Mesothelial cell of epicardium (in vitro differentiated cells): ENCODE measurements at regions not wholly inside any gene's neighbourhood (a gene's known extent, or its start where the extent isn't known, plus 50 kb on each side); places are given as distances from the start of the nearest gene placed in this dataset.

Experiments used
- DNase-seq, 2 experiments: peaks; one replicate each; pipeline ENCODE4 v3.0.0; 2021; ENCODE audit warnings: low spot score in 2 of 2; ENCODE audit not compliant: unreplicated experiment in 2 of 2
- H3K27ac Mint-ChIP-seq: 2 replicates; pipeline ENCODE4 v1.8.0; 2021; ENCODE audit warnings: mixed read lengths
- H3K27me3 Mint-ChIP-seq: 2 replicates; pipeline ENCODE4 v1.8.0; 2021; ENCODE audit warnings: low read depth, mixed read lengths
- H3K36me3 Mint-ChIP-seq: 2 replicates; pipeline ENCODE4 v1.8.0; 2021; ENCODE audit warnings: mixed read lengths
- H3K4me1 Mint-ChIP-seq: 2 replicates; pipeline ENCODE4 v1.8.0; 2021; ENCODE audit warnings: mixed read lengths
- H3K4me3 Mint-ChIP-seq: 2 replicates; pipeline ENCODE4 v1.8.0; 2021; ENCODE audit warnings: mild to moderate bottlenecking, moderate library complexity, mixed read lengths
- H3K9me3 Mint-ChIP-seq: 2 replicates; pipeline ENCODE4 v1.8.0; 2021; ENCODE audit warnings: mixed read lengths
- TF ChIP-seq, protein P1 (sequence below): fragments of 200-600 bp; sonication (generic); IDR thresholded peaks from one replicate; pipeline ENCODE4 v1.5.0; 2021; ENCODE audit warnings: antibody characterized with exemption; ENCODE audit not compliant: unreplicated experiment

DNA sequence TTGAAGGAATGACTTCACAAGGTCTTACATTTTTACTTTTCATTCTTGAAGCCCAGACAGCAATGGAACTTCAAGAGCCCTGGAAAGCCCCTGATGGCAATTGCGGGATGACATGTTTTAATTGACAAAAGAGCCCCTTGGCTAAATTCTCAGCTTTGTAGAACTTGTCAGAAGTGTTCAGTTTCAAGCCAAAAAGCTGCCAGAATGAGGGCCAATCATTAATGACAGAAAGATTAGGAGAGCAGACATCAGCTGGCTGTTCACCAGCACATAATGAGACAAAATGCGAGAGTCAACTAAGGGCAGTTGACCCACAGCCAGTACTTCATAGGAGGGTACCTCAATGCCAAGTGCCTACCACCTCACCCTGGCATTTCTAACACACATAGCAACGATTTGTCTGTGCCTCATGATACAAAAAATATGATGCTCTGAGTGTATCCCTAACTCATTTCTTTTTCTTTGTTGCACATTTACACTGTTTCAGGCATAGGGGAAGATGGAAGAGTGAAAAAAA is 243.1 kb downstream of the MYLK4 start:
- H3K27ac Mint-ChIP-seq, result no peak overlapping the region
- TF ChIP-seq, protein P1, sequence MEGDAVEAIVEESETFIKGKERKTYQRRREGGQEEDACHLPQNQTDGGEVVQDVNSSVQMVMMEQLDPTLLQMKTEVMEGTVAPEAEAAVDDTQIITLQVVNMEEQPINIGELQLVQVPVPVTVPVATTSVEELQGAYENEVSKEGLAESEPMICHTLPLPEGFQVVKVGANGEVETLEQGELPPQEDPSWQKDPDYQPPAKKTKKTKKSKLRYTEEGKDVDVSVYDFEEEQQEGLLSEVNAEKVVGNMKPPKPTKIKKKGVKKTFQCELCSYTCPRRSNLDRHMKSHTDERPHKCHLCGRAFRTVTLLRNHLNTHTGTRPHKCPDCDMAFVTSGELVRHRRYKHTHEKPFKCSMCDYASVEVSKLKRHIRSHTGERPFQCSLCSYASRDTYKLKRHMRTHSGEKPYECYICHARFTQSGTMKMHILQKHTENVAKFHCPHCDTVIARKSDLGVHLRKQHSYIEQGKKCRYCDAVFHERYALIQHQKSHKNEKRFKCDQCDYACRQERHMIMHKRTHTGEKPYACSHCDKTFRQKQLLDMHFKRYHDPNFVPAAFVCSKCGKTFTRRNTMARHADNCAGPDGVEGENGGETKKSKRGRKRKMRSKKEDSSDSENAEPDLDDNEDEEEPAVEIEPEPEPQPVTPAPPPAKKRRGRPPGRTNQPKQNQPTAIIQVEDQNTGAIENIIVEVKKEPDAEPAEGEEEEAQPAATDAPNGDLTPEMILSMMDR, result no peak
- no peaks in the 10 kb centered on the region for H3K36me3 Mint-ChIP-seq
- no peak for DNase-seq
- H3K4me1 Mint-ChIP-seq, result peaks cover 61% of the 10 kb centered on the region
- no peak overlapping the region for H3K4me3 Mint-ChIP-seq
- H3K9me3 Mint-ChIP-seq, result peaks cover 7% of the 10 kb centered on the region
- peaks cover 1% of the 10 kb centered on the region for H3K27me3 Mint-ChIP-seq

DNA sequence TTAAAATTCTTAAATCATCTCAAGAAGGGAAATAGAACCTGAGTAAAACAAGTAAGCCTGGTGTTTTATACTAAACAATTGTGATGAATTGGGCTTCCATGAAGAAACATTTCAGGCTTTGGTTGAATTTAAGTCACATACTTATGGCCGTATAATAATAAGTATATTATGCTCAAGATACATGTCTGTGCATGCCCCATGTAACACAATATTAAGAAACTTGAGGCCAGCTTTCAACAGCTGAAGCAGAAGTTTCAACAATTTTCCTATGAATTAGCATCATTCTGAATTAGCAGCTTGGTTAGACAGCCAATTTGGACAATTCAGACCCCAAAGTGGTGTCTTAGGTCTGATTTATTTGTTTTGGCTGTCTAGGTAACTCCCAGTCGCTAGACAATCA is 243.7 kb downstream of the MYLK4 start:
- Mint-ChIP-seq H3K9me3 (peaks cover 7% of the 10 kb centered on the region), H3K4me3 (no peak overlapping the region), H3K27ac (peak overlapping the region; percentile 79), H3K36me3 (no peaks in the 10 kb centered on the region), H3K27me3 (peaks cover 5% of the 10 kb centered on the region), H3K4me1 (peaks cover 65% of the 10 kb centered on the region)
- TF ChIP-seq, protein P1, result no peak
- no peak for DNase-seq

DNA sequence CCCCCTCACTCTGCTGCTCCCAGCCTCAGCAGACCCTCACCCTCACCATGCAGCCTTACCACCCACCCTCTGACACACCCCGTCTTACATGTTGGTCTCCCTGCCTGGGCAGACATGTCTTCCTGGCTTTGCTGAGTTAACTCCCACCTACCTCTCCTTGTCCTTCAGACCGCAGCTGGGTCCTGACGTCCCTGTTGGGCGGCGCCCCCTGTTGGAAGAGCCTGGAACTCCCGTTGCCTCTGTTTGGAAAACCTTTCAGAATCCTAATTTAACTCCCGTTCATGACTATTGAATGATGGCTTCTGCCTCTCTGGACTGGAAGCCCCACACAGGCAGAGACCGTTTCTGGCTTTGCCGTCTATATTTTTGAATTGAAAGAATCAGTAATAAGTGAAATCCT is 245.1 kb downstream of the MYLK4 start:
- no peaks in the 10 kb centered on the region for H3K36me3 Mint-ChIP-seq
- peaks cover 65% of the 10 kb centered on the region for H3K4me1 Mint-ChIP-seq
- H3K9me3 Mint-ChIP-seq, result peaks cover 7% of the 10 kb centered on the region
- peaks cover 5% of the 10 kb centered on the region for H3K27me3 Mint-ChIP-seq
- H3K4me3 Mint-ChIP-seq, result no peak overlapping the region
- DNase-seq, result no peak
- TF ChIP-seq, protein P1, result peak; percentile 70
- peak overlapping the region; percentile 54 for H3K27ac Mint-ChIP-seq

DNA sequence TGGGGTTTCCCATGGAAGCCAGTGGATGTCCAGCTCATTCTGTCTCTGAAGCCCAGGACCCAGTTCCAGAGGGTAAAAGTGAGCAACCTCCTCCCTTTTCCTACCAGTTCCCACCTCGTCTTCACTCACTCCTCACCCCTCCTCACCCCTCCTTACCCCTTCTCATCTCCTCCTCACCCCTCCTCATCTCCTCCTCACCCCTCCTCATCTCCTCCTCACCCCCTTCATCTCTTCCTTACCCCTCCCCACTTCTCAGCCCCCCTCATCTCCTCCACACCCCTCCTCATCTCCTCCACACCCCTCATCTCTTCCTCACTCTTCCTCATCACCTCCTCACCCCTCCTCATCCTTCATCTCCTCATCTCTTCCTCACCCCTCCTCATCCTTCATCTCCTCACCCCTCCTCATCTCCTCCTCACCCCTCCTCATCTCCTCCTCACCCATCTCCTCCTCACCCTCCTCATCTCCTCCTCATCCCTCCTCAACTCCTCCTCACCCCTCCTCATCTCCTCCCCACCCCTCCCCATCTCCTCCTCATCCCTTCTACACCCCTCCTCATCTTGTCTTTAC is 246.1 kb downstream of the MYLK4 start:
- DNase-seq, result no peak
- no peaks in the 10 kb centered on the region for H3K36me3 Mint-ChIP-seq
- H3K27ac Mint-ChIP-seq, result no peak overlapping the region

DNA sequence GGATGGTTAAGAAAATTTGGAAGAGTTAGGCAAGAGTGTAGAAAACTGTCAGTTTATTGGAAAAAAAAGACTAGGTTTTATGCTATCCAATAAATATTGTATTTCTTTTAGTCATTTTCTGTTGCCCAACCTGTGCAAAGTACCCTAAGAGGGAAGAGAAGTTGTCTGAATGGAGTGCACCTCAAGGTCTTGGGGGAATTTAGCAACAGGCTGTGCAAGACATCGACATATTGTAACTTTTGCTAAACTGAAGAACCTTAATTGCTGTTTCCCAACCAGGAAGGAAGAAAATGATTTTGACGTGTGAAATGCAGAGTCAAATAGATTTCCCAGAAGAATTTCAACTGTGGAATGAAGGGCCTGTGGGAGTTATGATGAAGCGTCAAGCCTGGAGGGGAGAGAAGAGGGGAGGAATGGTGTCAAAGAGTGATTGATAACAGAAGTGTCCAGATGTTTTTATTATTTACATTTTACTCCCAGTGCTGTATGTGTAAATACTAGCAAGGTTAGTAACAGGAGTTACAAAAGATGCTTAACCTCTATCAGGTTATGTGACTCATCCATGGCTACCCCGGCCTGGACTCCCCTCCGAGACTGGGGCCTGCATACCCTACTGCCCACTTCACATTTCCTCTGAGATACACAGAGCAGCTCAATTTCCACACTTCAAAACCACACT is 246.8 kb downstream of the MYLK4 start:
- DNase-seq, result no peak
- peaks cover 7% of the 10 kb centered on the region for H3K9me3 Mint-ChIP-seq
- peaks cover 51% of the 10 kb centered on the region for H3K4me1 Mint-ChIP-seq
- no peaks in the 10 kb centered on the region for H3K36me3 Mint-ChIP-seq
- TF ChIP-seq, protein P1, result no peak
- H3K27me3 Mint-ChIP-seq, result peaks cover 5% of the 10 kb centered on the region
- no peak overlapping the region for H3K4me3 Mint-ChIP-seq
- H3K27ac Mint-ChIP-seq, result no peak overlapping the region

More for the DNA sequence above, 246.1 kb downstream of the MYLK4 start:
- Mint-ChIP-seq H3K4me3 (no peak overlapping the region), H3K27me3 (peaks cover 5% of the 10 kb centered on the region), H3K4me1 (peaks cover 57% of the 10 kb centered on the region), H3K9me3 (peaks cover 7% of the 10 kb centered on the region)
- TF ChIP-seq, protein P1, result no peak
